Amygdala (tissue), 56 donors: ENCODE measurements at regions not wholly inside any gene's neighbourhood (a gene's known extent, or its start where the extent isn't known, plus 50 kb on each side); places are given as distances from the start of the nearest gene placed in this dataset.

Experiments
- DNase-seq, 56 donors: peaks; one replicate each; lab custom pipeline; 2025; lab: John Stamatoyannopoulos, UW

DNA sequence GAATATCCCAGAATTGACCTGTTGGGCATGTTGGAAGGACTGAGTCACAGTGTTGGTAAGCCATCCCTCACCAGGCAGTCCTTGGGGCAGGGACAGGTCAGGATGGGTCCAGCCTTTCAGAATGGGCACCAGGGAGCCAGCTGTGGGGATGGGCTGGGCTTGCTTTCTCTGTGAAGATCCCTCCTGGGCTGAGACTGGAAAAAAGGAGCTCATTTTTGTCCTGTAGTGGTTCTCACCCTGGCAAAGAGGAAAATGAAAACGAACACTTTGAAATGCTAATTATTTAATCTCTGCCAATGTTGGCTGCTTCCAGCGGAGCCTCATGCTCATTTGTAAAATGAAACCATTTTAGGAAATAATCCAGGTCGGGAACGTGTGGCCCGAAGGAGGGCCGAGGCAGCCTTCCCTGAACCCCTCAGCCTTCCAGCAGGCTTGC is 237.5 kb upstream of the SALL1 start:
- peak in 19 of 56 donors; percentile 2 to 41 (median 16) for DNase-seq

- DNase-seq: no peak
Measured at GRCh38 chr16:51383909-51384308, 232.8 kb upstream of the SALL1 start.

DNA sequence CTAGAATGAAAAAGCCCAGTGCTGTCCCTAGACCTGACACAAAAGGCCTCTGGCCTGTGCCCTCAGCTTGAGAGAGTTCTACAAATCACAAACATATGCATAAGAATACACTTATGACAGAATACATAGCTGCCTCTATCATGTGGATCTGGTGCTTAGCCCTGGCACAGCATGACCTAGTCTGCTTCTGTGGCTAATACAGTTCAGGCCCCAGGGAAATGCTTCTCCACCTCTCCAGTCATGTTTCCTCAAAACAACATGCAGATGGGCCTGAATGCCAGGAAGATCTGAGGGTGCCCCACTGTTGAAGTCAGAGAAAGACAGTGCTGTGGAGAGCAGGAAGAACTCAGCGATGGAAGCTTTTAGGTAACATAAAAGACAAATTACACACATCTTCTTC is 231.9 kb upstream of the SALL1 start:
- DNase-seq: no peak

GRCh38 chr16:51382211-51382610 is 231.1 kb upstream of the SALL1 start:
- DNase-seq: no peak

DNA sequence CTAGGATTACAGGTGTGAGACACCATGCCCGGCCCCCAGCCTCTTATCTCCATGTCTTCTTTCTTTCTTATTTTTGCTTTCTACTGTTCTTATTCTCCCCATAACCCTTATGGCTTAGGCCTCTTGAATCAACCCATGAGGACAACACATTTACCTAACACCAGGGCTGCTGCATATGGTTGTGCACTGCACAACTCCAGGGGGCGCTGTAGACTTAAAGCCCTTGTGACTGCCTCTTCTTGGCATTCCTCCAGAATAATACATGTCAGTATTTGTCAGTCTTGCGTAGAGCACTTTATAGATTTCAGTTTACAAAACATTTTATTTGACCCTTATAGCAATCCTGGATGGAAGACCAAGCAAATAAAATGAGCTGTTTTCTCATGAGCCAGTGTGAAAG is 225.0 kb upstream of the SALL1 start:
- DNase-seq: no peak

DNA sequence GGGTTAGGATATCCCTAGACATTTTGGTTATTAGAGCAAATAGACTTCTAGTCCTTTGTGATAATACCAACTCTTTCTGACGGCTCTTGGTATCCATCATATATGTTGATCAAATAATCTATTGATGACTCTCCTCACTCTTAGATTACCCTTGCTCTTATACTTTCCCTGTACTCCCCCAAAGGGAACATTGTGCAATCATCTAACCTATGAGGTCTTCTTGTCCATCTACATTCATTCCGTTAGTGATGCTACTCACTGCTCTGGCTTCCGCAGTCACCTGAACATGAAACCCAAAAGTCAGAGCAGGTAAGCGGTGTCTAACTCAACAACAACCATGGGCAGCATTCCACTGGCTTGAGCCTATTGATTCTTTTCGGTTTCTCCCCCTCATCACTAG is 223.7 kb upstream of the SALL1 start:
- DNase-seq: no peak

- no peak for DNase-seq
Measured at GRCh38 chr16:51374346-51374745, 223.3 kb upstream of the SALL1 start.

- no peak for DNase-seq
Measured at GRCh38 chr16:51365715-51366114, 214.6 kb upstream of the SALL1 start.

DNA sequence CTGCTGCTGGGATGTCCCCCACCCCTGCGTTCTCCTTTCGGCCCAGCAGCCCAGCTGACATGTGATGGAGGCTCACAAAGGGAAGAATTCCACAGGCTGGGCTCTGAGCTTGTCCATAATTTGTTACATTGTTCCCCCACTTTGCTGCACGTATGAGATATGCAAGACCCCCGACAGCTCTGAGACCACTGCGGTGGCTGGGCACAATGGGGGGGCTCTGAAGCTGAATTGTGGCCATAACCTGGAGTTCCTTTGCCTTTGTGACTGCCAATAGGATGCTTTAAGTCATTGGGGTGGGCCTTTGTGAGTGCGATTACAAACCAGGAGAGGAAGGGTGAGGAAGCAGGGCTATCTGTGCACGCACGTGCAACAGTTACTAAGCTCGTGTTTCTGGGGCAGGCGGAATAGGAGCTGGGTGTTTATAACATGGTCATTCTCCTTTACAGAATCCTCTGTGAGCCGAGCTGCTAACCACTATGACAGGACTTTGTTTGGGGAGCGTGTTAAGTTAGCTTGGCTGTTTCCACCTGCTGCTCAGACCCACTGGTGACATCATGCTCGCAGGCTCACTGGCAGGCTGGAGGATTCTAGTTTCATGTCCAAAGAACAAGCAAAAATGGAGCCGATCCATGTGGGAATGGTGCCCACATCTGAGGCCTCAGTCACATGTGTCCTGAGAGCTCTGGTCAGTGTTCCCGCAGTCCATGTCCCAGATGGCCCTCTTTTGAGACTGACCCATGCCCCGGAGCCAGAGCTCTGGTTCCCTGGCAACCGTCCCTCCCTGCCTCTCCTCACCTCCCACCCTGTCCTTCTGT is 208.3 kb upstream of the SALL1 start:
- DNase-seq: peak in 51 of 56 donors; percentile 13 to 87 (median 59)

DNA sequence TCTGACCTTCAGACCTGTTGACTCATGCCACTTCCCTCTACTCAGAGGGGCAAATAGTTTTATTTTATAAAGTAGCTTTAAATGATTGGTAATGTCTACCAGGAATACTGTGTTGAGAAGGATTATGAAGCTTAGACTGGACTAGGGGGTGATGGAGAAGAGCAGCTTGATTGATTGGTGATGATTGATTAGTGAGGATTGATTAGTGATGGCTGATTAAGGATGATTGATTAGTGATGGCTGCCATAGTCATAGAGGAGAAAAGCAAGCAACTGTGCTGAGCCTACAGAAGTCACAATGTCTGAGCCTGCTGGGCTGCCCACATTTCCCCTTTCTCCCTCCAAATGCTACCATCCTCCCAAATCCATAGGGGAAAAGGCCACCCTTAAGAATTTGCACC is 206.8 kb upstream of the SALL1 start:
- DNase-seq: no peak

DNA sequence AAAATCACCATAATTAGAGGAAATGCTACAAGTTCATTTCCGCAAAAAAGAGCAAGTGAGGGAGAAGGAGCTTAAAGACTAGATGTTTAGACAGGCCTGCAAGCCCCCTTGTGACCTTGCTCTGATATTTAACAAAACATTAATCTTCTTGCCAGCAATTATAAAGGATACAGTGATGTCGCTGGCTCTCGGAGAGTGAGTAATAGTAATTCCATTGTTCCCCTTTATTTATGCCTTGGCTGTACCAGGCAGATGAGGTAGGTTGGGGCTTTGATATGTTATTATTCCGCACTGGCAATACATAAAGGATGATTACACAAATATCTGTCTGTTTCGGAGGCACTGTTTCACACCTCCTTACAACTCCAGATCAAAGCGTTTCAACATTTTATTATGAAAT is 204.8 kb upstream of the SALL1 start:
- peak in 2 of 56 donors; percentile 0 to 11 for DNase-seq

DNA sequence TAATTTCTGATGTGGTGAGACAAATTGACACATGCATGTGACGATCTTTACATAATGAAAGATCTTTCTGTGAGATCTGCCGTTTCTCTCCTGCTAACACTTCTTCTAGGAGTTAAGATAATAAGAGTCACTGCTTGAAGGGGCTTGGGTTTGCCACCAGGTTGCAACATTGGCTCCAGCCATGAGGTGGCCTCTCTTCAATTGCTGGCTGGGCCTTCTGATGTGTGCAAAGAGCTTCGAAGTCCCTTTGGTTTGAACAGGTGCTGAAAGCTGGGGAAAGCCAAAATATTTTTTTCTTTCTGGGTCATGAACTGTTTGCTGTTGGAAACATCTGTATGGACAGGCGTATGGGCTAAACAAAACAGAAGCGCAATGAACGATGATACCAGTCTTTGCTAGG is 204.1 kb upstream of the SALL1 start:
- no peak for DNase-seq

DNA sequence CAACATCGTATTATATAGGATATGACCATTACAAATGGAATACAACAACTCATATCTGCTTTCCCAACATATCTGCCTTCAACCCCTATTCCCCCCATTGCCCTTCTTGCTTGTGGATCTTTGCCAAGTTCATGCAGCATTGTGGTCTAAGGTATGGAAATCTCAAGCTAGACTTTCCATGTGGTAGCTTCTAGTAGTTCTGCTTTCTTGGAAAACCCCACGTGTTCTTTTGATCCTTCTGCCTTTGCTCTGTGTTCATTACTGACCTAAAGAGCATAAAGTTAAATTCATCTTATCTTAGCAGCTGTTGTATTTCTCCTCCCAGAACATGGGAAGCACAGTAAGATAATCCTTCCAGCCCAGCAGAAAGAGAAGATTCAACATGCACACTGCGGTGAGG is 202.0 kb upstream of the SALL1 start:
- no peak for DNase-seq

DNA sequence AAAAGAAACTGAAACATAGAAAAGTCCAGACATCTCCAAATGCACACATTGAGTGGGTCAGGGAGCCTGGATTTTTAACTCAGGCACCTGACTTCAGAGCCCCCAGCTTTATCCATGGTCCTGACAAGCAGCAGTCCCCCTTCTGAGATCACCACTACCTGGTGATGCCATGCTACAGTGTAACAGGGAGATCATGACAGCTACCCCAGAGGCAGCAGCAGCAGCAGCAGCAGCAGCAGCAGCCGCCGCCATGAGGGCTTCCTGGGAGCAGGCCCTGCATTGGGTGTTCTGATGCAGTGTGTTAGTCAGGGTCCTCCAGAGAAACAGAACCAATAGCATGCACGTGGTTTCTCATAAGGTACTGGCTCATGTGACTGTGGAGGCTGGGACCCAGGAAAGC is 198.6 kb upstream of the SALL1 start:
- DNase-seq: no peak

DNA sequence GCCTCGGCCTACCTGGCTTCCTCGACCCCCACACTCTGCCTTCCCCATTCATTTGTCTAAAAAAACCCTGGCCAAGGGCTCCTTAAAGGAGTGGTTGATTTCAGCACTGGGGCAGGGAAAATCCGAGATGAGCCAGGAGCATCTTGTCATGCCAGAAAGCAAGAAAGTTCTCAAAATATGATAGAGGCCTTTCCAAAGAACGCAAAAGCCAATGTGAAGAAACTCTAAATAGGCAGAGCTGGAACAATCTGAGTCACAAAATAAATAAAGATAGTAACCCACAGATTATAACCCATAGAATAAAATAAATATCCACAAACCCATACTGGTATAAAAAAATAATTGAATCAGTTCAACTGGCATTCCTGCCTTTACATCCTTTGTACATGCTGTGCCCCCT is 192.3 kb upstream of the SALL1 start:
- no peak for DNase-seq

DNA sequence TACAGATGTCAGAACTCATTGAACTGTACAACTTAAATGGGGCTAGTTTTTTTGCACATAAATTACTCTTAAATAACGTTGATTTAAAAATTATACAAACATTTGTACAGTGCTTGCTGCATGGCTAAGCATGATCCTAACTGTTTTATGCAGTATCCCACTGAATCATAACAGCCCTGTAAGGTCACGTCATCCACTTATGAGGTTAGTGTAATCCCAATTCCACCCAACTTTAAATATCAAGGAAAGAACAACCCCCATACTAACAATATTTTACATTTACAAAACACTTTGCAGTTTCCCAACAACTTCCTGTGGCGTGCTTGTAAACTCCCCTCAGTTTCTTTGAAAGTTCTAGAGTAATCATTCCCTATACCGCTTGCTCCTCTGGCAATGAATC is 190.1 kb upstream of the SALL1 start:
- DNase-seq: no peak

- DNase-seq: no peak
Measured at GRCh38 chr16:51337662-51338061, 186.6 kb upstream of the SALL1 start.

DNA sequence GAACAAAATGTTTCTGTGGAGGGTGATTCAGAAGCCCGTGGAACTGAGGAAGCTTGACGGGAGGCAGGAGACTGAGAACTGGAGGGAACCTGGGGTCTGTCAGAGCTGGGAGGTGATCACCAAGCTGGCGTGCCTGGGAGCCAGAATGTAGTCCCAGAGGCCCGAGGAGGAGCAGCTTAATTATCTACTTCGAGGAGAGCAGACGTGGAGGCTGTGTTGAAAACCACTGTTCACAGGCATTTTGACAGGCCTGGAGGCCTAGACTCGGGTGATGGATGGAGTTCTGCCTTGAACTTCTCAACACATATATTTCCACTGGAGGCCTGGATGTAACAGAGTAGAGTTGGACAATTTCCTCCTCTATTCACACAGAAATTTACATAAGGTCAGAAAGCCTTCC is 177.7 kb upstream of the SALL1 start:
- no peak for DNase-seq

GRCh38 chr16:51327001-51327400 is 175.9 kb upstream of the SALL1 start:
- no peak for DNase-seq

- DNase-seq: peak in 12 of 56 donors; percentile 3 to 42 (median 14)
Measured at GRCh38 chr16:51326131-51326856, 175.2 kb upstream of the SALL1 start.

DNA sequence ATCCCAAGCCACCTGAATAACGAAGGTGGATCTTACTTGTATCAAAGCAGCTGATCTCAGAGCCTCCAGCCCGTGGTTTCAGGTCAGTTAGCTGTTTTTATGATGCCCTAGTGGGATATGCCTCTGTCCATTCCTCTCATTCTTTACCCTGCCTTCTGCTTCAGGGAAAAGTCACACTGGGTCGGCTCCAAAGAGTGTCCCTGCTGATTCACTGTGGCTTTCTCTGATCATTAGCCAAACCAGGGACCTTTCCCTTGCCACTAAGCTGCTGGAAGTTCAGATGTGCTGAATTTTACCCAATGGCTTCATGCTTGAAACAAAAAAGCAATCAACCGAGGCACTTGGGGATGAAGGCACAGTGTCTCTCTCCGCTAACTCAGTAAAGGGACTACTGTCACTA is 170.2 kb upstream of the SALL1 start:
- DNase-seq: no peak

GRCh38 chr16:51317575-51317974 is 166.5 kb upstream of the SALL1 start:
- DNase-seq: no peak
